ENCODE measurements at regions not wholly inside any gene's neighbourhood (a gene's known extent, or its start where the extent isn't known, plus 50 kb on each side); places are given as distances from the start of the nearest gene placed in this dataset.

- no peak overlapping the region for H3K4me3 ChIP-seq (ENCODE audit: low read depth, low read length)
- no peaks in the 10 kb centered on the region for H3K36me3 ChIP-seq (ENCODE audit: control insufficient read depth, insufficient read depth, low read length)
- no peak overlapping the region for H2AFZ ChIP-seq
- no peak overlapping the region for H3K27ac ChIP-seq
- no peak overlapping the region for H3K9ac ChIP-seq
- no peak overlapping the region for H3K4me2 ChIP-seq (ENCODE audit: low read length)
- H3K79me2 ChIP-seq = no peaks in the 10 kb centered on the region
- no peaks in the 10 kb centered on the region for H3K27me3 ChIP-seq (ENCODE audit: control insufficient read depth, insufficient read depth, low read length)
- H3K4me1 ChIP-seq = no peaks in the 10 kb centered on the region
- TF ChIP-seq, protein P1, sequence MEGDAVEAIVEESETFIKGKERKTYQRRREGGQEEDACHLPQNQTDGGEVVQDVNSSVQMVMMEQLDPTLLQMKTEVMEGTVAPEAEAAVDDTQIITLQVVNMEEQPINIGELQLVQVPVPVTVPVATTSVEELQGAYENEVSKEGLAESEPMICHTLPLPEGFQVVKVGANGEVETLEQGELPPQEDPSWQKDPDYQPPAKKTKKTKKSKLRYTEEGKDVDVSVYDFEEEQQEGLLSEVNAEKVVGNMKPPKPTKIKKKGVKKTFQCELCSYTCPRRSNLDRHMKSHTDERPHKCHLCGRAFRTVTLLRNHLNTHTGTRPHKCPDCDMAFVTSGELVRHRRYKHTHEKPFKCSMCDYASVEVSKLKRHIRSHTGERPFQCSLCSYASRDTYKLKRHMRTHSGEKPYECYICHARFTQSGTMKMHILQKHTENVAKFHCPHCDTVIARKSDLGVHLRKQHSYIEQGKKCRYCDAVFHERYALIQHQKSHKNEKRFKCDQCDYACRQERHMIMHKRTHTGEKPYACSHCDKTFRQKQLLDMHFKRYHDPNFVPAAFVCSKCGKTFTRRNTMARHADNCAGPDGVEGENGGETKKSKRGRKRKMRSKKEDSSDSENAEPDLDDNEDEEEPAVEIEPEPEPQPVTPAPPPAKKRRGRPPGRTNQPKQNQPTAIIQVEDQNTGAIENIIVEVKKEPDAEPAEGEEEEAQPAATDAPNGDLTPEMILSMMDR (IDR thresholded peaks at IDR 0.05) = no peak
- H3K9me3 ChIP-seq (ENCODE audit: control insufficient read depth, low read length) = no peaks in the 10 kb centered on the region
Observed at GRCh38 chr12:28132398-28132797, 57.9 kb upstream of the CCDC91 start.

DNA sequence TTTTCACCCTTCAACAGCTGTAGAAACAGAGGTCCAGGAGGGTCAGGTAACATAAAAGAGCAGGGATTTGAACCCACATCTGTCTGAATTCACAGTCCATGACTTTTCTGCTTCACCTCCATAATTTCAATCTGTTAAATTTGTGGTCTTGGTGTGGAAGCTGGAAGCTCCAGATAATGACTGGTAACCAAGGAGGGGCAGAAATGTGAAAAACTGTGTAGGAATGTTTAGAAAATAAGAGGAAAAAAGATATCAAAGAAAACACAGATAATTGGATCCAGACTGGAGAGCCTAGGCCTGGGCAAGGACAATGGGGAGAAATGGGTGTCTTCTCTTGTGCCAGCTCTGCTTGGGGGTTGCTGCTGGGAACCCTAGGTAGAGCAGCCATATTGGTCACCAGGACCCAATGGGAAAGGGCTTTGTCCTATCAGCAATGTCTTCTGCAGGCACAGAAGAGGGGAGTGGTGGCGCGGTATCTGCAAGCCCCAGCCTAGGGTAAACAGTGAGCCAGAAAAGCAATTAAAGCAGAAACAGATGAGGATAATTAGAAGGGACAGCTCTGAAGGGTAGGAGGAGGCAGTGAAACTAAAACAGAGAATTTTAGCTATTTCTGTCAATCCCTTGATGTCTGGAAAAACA, 54.3 kb upstream of the CCDC91 start:
- Histone ChIP-seq H3K4me1 (no peaks in the 10 kb centered on the region), H3K4me2 (ENCODE audit: low read length) (no peak overlapping the region), H3K27ac (no peak overlapping the region), H2AFZ (no peak overlapping the region), H3K79me2 (no peaks in the 10 kb centered on the region), H3K27me3 (ENCODE audit: control insufficient read depth, insufficient read depth, low read length) (no peaks in the 10 kb centered on the region), H3K9me3 (ENCODE audit: control insufficient read depth, low read length) (no peaks in the 10 kb centered on the region), H3K9ac (no peak overlapping the region), H3K36me3 (ENCODE audit: control insufficient read depth, insufficient read depth, low read length) (no peaks in the 10 kb centered on the region), H3K4me3 (ENCODE audit: low read depth, low read length) (no peak overlapping the region)
- TF ChIP-seq, protein P1 (IDR thresholded peaks at IDR 0.05) = no peak

GRCh38 chr12:28137414-28137813, 52.8 kb upstream of the CCDC91 start:
- Histone ChIP-seq H2AFZ (no peak overlapping the region), H3K9ac (no peak overlapping the region), H3K4me3 (ENCODE audit: low read depth, low read length) (no peak overlapping the region), H3K79me2 (no peaks in the 10 kb centered on the region), H3K9me3 (ENCODE audit: control insufficient read depth, low read length) (no peaks in the 10 kb centered on the region), H3K27ac (no peak overlapping the region), H3K4me2 (ENCODE audit: low read length) (no peak overlapping the region), H3K36me3 (ENCODE audit: control insufficient read depth, insufficient read depth, low read length) (no peaks in the 10 kb centered on the region), H3K27me3 (ENCODE audit: control insufficient read depth, insufficient read depth, low read length) (no peaks in the 10 kb centered on the region), H3K4me1 (no peaks in the 10 kb centered on the region)
- TF ChIP-seq, protein P1 (IDR thresholded peaks at IDR 0.05) = no peak

DNA sequence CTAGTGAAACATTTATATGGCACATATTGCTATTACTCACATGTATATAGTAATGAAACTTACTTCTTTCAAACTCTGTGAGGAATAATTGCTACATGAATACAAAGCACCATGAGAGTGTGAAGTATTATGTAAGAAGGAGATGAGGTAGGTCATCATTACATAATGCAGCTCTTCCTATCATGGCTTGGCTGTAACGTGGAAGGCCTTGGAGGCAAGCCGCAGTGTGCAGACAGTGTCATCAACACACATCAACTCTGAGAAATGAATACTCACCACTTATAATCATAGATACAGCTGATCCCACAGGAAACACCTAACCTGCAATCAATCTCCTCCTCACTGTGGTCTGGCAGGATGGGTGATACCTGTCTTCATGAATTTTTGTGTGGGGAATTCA, 49.9 kb upstream of the CCDC91 start:
- Histone ChIP-seq H2AFZ (no peak overlapping the region), H3K27ac (no peak overlapping the region), H3K4me1 (no peaks in the 10 kb centered on the region), H3K27me3 (ENCODE audit: control insufficient read depth, insufficient read depth, low read length) (no peaks in the 10 kb centered on the region), H3K36me3 (ENCODE audit: control insufficient read depth, insufficient read depth, low read length) (no peaks in the 10 kb centered on the region), H3K9ac (no peak overlapping the region), H3K9me3 (ENCODE audit: control insufficient read depth, low read length) (no peaks in the 10 kb centered on the region), H3K79me2 (no peaks in the 10 kb centered on the region), H3K4me2 (ENCODE audit: low read length) (no peak overlapping the region), H3K4me3 (ENCODE audit: low read depth, low read length) (no peak overlapping the region)
- TF ChIP-seq, protein P1 (IDR thresholded peaks at IDR 0.05) = no peak

Data from parathyroid adenoma (tissue), 2 donors.